Astrocyte (in vitro differentiated cells and primary cell): ENCODE measurements at regions not wholly inside any gene's neighbourhood (a gene's known extent, or its start where the extent isn't known, plus 50 kb on each side); places are given as distances from the start of the nearest gene placed in this dataset.

Source experiments
- CTCF ChIP-seq: IDR thresholded peaks from 2 replicates; pipeline ENCODE4 v1.5.1; 2011; ENCODE audit warnings: low read depth, mild to moderate bottlenecking, inconsistent platforms, low read length, moderate library complexity; ENCODE audit not compliant: insufficient read depth
- EZH2 ChIP-seq: IDR thresholded peaks from 2 replicates; pipeline ENCODE4 v1.6.1; 2012; ENCODE audit warnings: mild to moderate bottlenecking, low read length, inconsistent platforms; ENCODE audit not compliant: insufficient read depth

- no peak for TF ChIP-seq EZH2
- no peak for TF ChIP-seq CTCF
Measured at GRCh38 chrY:7810359-7810758, 898.8 kb upstream of the AMELY start.
